ENCODE measurements at regions not wholly inside any gene's neighbourhood (a gene's known extent, or its start where the extent isn't known, plus 50 kb on each side); places are given as distances from the start of the nearest gene placed in this dataset.

- TF ChIP-seq, protein P1, sequence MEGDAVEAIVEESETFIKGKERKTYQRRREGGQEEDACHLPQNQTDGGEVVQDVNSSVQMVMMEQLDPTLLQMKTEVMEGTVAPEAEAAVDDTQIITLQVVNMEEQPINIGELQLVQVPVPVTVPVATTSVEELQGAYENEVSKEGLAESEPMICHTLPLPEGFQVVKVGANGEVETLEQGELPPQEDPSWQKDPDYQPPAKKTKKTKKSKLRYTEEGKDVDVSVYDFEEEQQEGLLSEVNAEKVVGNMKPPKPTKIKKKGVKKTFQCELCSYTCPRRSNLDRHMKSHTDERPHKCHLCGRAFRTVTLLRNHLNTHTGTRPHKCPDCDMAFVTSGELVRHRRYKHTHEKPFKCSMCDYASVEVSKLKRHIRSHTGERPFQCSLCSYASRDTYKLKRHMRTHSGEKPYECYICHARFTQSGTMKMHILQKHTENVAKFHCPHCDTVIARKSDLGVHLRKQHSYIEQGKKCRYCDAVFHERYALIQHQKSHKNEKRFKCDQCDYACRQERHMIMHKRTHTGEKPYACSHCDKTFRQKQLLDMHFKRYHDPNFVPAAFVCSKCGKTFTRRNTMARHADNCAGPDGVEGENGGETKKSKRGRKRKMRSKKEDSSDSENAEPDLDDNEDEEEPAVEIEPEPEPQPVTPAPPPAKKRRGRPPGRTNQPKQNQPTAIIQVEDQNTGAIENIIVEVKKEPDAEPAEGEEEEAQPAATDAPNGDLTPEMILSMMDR (IDR thresholded peaks at IDR 0.05), result no peak
- no peak for TF ChIP-seq POLR2A (IDR thresholded peaks at IDR 0.05)
Measured at GRCh38 chr17:71666047-71666446, 454.8 kb upstream of the SOX9 start.

Data from uterus (tissue), 2 donors.